ENCODE measurements at regions not wholly inside any gene's neighbourhood (a gene's known extent, or its start where the extent isn't known, plus 50 kb on each side); places are given as distances from the start of the nearest gene placed in this dataset.

GRCh38 chr5:26236936-26237335 lies 801.5 kb downstream of the CDH9 start:
- Histone ChIP-seq H3K27ac (no peak overlapping the region), H3K27me3 (ENCODE audit: insufficient read depth, low read depth, severe bottlenecking) (no peaks in the 10 kb centered on the region), H3K36me3 (no peaks in the 10 kb centered on the region), H3K9me3 (ENCODE audit: severe bottlenecking) (no peaks in the 10 kb centered on the region), H3K4me3 (ENCODE audit: low read depth, low read length) (no peak overlapping the region)
- TF ChIP-seq CTCF (IDR thresholded peaks at IDR 0.05; ENCODE audit: low read depth, low read length), result no peak
- DNase-seq, result no peak

- no peak for TF ChIP-seq CTCF (IDR thresholded peaks at IDR 0.05; ENCODE audit: low read depth, low read length)
- Histone ChIP-seq H3K4me3 (ENCODE audit: low read depth, low read length) (no peak overlapping the region), H3K9me3 (ENCODE audit: severe bottlenecking) (no peaks in the 10 kb centered on the region), H3K27ac (no peak overlapping the region), H3K27me3 (ENCODE audit: insufficient read depth, low read depth, severe bottlenecking) (no peaks in the 10 kb centered on the region), H3K36me3 (no peaks in the 10 kb centered on the region)
- DNase-seq, result no peak
Measured at GRCh38 chr5:26232706-26233105, 805.7 kb downstream of the CDH9 start.

GRCh38 chr5:26231316-26231715 lies 807.1 kb downstream of the CDH9 start:
- Histone ChIP-seq H3K9me3 (ENCODE audit: severe bottlenecking) (no peaks in the 10 kb centered on the region), H3K4me3 (ENCODE audit: low read depth, low read length) (no peak overlapping the region), H3K27me3 (ENCODE audit: insufficient read depth, low read depth, severe bottlenecking) (no peaks in the 10 kb centered on the region), H3K36me3 (no peaks in the 10 kb centered on the region), H3K27ac (no peak overlapping the region)
- DNase-seq, result no peak
- no peak for TF ChIP-seq CTCF (IDR thresholded peaks at IDR 0.05; ENCODE audit: low read depth, low read length)

- no peaks in the 10 kb centered on the region for H3K27me3 ChIP-seq (ENCODE audit: insufficient read depth, low read depth, severe bottlenecking)
- no peak for TF ChIP-seq CTCF (IDR thresholded peaks at IDR 0.05; ENCODE audit: low read depth, low read length)
- no peaks in the 10 kb centered on the region for H3K9me3 ChIP-seq (ENCODE audit: severe bottlenecking)
- no peak overlapping the region for H3K4me3 ChIP-seq (ENCODE audit: low read depth, low read length)
- no peak overlapping the region for H3K27ac ChIP-seq
- H3K36me3 ChIP-seq, result no peaks in the 10 kb centered on the region
- no peak for DNase-seq
Measured at GRCh38 chr5:26229848-26230247, 808.5 kb downstream of the CDH9 start.

- no peak for DNase-seq
- Histone ChIP-seq H3K27me3 (ENCODE audit: insufficient read depth, low read depth, severe bottlenecking) (no peaks in the 10 kb centered on the region), H3K36me3 (no peaks in the 10 kb centered on the region), H3K4me3 (ENCODE audit: low read depth, low read length) (no peak overlapping the region), H3K9me3 (ENCODE audit: severe bottlenecking) (no peaks in the 10 kb centered on the region), H3K27ac (no peak overlapping the region)
- no peak for TF ChIP-seq CTCF (IDR thresholded peaks at IDR 0.05; ENCODE audit: low read depth, low read length)
Measured at GRCh38 chr5:26227245-26227644, 811.1 kb downstream of the CDH9 start.

- no peak for DNase-seq
- H3K9me3 ChIP-seq (ENCODE audit: severe bottlenecking), result no peaks in the 10 kb centered on the region
- H3K27me3 ChIP-seq (ENCODE audit: insufficient read depth, low read depth, severe bottlenecking), result no peaks in the 10 kb centered on the region
- no peaks in the 10 kb centered on the region for H3K36me3 ChIP-seq
- TF ChIP-seq CTCF (IDR thresholded peaks at IDR 0.05; ENCODE audit: low read depth, low read length), result no peak
- no peak overlapping the region for H3K4me3 ChIP-seq (ENCODE audit: low read depth, low read length)
- H3K27ac ChIP-seq, result no peak overlapping the region
Measured at GRCh38 chr5:26205121-26205520, 833.3 kb downstream of the CDH9 start.
